ENCODE measurements at regions not wholly inside any gene's neighbourhood (a gene's known extent, or its start where the extent isn't known, plus 50 kb on each side); places are given as distances from the start of the nearest gene placed in this dataset.
"Not testable (repeated sequence)": the region's sequence is repeated elsewhere in the genome, so short reads cannot be mapped to it uniquely, and the experiment has no call there.

DNA sequence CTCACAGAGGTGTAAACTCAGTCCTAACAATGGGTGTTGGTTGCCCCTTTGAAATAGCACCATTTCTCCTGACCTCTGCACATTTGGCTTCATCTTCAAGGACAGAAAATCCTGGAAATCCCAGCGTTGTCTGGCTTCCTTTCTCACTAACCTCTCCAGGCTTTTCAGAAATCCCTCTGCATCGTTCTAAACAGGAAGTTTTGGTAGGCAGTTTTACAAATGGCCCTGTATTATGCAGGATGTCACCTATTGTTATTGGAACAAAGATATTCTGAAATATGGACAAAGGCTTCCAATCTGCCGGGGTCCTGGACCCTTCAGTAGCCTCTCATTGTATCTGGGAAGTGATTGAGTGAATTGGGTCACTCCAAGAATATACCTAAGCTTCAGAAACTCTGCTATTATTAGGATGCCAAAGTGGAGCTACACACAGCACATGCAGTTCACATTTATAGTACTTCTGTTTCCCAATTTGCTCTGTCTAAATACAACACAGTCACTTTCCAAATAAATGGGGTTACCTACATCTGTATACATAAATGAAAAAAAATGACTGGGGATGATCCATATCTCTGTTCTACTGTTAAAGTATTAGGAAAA is 134.8 kb upstream of the KLF6 start:
- ChIA-PET POLR2A (no interaction called here), CTCF (interaction anchor here (1.2 kb wide), 1 partner anchor 12 kb away, joined by 3 read pairs; no protein-coding TSS in a partner anchor)
- no peak for DNase-seq (ENCODE audit: low read depth)
- Histone ChIP-seq H3K4me3 (ENCODE audit: low read depth, low read length) (no peak overlapping the region), H3K27me3 (ENCODE audit: control insufficient read depth, insufficient read depth, low read length) (no peaks in the 10 kb centered on the region), H3K36me3 (ENCODE audit: control insufficient read depth, insufficient read depth, low read length) (no peaks in the 10 kb centered on the region)
- TF ChIP-seq, protein P1, sequence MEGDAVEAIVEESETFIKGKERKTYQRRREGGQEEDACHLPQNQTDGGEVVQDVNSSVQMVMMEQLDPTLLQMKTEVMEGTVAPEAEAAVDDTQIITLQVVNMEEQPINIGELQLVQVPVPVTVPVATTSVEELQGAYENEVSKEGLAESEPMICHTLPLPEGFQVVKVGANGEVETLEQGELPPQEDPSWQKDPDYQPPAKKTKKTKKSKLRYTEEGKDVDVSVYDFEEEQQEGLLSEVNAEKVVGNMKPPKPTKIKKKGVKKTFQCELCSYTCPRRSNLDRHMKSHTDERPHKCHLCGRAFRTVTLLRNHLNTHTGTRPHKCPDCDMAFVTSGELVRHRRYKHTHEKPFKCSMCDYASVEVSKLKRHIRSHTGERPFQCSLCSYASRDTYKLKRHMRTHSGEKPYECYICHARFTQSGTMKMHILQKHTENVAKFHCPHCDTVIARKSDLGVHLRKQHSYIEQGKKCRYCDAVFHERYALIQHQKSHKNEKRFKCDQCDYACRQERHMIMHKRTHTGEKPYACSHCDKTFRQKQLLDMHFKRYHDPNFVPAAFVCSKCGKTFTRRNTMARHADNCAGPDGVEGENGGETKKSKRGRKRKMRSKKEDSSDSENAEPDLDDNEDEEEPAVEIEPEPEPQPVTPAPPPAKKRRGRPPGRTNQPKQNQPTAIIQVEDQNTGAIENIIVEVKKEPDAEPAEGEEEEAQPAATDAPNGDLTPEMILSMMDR (IDR thresholded peaks at IDR 0.05; ENCODE audit: insufficient read depth, low read depth, low read length): no peak

DNA sequence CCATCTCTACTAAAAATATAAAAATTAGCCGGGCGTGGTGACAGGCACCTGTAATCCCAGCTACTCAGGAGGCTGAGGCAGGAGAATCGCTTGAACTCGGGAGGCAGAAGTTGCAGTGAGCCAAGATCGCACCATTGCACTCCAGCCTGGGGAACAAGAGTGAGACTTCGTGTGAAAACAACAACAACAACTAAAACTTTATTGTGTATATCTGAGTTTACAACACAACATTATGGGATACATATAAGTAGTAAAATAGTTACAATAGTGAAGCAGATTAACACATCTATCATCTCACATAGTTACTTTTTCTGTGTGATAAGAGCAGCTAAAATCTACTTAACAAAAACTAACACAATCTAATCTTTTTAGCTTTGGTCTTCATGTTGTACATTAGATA is 132.4 kb upstream of the KLF6 start:
- H3K4me3 ChIP-seq (ENCODE audit: low read depth, low read length); DNase-seq (ENCODE audit: low read depth); POLR2A ChIA-PET; H3K27me3 ChIP-seq (ENCODE audit: control insufficient read depth, insufficient read depth, low read length); H3K36me3 ChIP-seq (ENCODE audit: control insufficient read depth, insufficient read depth, low read length); CTCF ChIA-PET: not testable (repeated sequence)

DNA sequence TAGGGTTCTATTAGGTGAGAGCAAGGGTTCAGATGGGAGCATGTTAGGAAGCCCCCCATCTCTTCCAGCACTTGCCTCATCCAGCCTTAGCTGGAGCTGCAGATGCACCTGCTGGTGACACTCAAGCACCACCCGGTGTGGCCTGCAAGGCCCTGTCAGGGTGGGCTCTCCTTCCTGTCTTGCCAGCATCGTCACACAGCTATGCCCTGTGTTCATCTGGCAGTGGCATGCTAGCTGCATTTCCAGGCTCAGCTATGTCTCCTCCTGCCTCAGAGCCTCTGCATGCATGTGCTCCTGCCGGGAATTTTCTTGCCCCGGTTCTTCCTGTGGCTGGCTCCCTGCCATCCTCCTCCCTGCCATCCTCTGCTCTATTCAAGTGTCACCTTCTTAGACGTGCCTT is 129.7 kb upstream of the KLF6 start:
- ChIA-PET CTCF (interaction anchor here (0.6 kb wide), 1 partner anchor 438 kb away, joined by 3 read pairs; no protein-coding TSS in a partner anchor), POLR2A (no interaction called here)
- H3K4me3 ChIP-seq (ENCODE audit: low read depth, low read length): no peak overlapping the region
- no peaks in the 10 kb centered on the region for H3K36me3 ChIP-seq (ENCODE audit: control insufficient read depth, insufficient read depth, low read length)
- no peak for DNase-seq (ENCODE audit: low read depth)
- no peaks in the 10 kb centered on the region for H3K27me3 ChIP-seq (ENCODE audit: control insufficient read depth, insufficient read depth, low read length)
- TF ChIP-seq, protein P1 (IDR thresholded peaks at IDR 0.05; ENCODE audit: insufficient read depth, low read depth, low read length): no peak

DNA sequence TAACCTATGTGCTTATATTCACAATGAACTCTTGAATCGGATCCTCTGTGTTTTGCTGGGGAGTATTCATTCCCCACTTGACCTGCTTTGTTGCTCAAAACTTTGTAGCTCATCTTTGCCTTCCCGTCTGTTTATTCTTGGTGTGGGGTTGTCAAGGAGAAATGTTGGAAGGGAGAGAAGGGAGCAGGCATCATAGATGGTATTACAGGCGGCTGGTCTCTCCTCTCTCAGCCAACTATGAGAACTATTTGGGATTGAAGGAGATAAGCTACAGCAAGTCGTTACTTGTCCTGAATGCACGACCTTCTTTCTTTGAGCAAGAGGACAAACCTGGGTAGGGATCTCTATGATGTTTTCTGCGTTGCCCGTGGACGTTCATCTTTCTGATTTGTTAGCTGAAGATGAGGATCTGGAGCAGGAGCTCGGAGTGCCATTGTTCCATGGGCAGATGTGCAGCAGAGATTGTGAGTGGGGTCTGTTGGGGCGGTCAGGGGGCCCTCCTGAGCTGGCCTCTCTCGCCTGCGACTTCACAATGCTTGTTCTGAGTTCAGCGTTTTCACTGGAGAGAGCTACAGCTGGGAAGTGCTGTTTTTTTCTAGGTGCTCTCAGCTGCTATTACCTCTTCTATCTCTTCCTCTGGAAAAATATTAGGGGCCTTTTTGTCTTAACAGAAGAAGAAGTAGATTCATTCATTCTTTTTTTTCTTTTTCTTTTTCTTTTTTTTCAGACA is 126.9 kb upstream of the KLF6 start:
- Histone ChIP-seq H3K4me3 (ENCODE audit: low read depth, low read length) (no peak overlapping the region), H3K36me3 (ENCODE audit: control insufficient read depth, insufficient read depth, low read length) (no peaks in the 10 kb centered on the region), H3K27me3 (ENCODE audit: control insufficient read depth, insufficient read depth, low read length) (no peaks in the 10 kb centered on the region)
- no peak for DNase-seq (ENCODE audit: low read depth)
- ChIA-PET CTCF (interaction anchor here (0.7 to 1.2 kb wide), 3 partner anchors 9 to 667 kb away, joined by 3 to 4 read pairs (median 3); no protein-coding TSS in a partner anchor), POLR2A (no interaction called here)
- TF ChIP-seq, protein P1 (IDR thresholded peaks at IDR 0.05; ENCODE audit: insufficient read depth, low read depth, low read length): no peak

DNA sequence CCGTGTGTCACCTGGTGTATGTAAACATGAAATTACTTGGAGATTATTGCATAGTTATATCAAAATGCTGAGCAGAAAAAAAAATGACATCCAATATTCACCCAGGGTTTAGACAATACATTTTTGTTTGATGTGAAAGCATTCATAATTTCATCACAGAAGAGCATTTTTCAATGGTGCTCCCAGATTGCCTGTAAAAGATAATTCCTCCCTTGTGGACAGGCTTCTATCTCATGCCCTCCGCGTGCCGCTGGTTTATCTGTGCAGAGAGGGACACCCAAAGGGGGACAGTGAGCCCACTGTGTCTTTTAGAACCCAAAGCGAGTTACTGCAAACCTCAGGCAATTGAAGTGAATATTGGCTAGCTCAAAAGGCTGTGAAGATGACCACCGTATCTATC is 126.2 kb upstream of the KLF6 start:
- no peak for DNase-seq (ENCODE audit: low read depth)

More for the DNA sequence above, 126.2 kb upstream of the KLF6 start:
- no peaks in the 10 kb centered on the region for H3K27me3 ChIP-seq (ENCODE audit: control insufficient read depth, insufficient read depth, low read length)
- CTCF ChIA-PET: interaction anchor here (1.0 to 1.2 kb wide), 2 partner anchors 8 to 23 kb away, joined by 3 to 4 read pairs; no protein-coding TSS in a partner anchor
- POLR2A ChIA-PET: no interaction called here
- no peaks in the 10 kb centered on the region for H3K36me3 ChIP-seq (ENCODE audit: control insufficient read depth, insufficient read depth, low read length)
- TF ChIP-seq, protein P1 (IDR thresholded peaks at IDR 0.05; ENCODE audit: insufficient read depth, low read depth, low read length): no peak
- H3K4me3 ChIP-seq (ENCODE audit: low read depth, low read length): no peak overlapping the region
